GM13976 (cell line): ENCODE measurements at regions not wholly inside any gene's neighbourhood (a gene's known extent, or its start where the extent isn't known, plus 50 kb on each side); places are given as distances from the start of the nearest gene placed in this dataset.

Source experiments
- DNase-seq: peaks from one replicate; pipeline ENCODE4 v3.0.0; 2012; ENCODE audit warnings: low spot score
- in situ Hi-C: fragments of 300-500 bp; cut with MboI; formaldehyde crosslinking; loops from one replicate; pipeline ENCODE4 v1.12.0; 2022; ENCODE audit warnings: low sequenced_read_pairs, mixed read lengths, inconsistent platforms; ENCODE audit not compliant: unreplicated experiment
- TF ChIP-seq, protein P1 (sequence below): IDR thresholded peaks from 2 replicates; pipeline ENCODE4 v1.5.1; 2012; ENCODE audit warnings: borderline replicate concordance, mild to moderate bottlenecking; ENCODE audit not compliant: insufficient read depth; ENCODE audit errors: extremely low read depth, missing control alignments, control extremely low read depth

DNA sequence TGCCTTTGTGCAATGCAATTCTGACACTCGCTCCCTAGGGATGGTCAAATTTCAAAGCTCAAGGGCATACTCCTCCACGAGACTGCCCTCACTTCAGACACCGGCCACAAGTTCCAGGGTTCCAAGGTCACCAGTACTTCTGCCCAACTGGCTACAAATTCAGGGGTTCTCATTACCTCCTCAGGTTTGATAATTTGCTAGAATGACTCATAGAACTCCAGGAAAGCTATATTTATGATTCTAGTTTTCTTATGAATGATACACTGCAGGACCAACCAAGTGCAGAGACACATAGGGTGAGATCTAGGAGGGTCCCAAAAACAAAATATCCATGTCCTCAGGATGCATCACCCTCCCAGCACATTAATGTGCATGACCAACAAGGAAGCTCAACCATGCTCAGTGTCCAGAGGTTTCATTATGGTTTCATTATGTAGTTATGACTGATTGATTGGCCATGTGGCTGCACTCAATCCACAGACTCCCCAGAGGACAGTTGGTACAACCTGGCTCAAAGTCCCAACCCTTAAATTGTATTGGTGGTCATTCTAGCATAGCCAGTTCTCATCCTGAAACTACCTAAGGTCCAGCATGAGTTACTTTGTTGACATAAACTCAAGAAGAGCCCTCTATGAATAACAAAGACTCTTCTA, 170.4 kb upstream of the LRRN1 start:
- TF ChIP-seq, protein P1, sequence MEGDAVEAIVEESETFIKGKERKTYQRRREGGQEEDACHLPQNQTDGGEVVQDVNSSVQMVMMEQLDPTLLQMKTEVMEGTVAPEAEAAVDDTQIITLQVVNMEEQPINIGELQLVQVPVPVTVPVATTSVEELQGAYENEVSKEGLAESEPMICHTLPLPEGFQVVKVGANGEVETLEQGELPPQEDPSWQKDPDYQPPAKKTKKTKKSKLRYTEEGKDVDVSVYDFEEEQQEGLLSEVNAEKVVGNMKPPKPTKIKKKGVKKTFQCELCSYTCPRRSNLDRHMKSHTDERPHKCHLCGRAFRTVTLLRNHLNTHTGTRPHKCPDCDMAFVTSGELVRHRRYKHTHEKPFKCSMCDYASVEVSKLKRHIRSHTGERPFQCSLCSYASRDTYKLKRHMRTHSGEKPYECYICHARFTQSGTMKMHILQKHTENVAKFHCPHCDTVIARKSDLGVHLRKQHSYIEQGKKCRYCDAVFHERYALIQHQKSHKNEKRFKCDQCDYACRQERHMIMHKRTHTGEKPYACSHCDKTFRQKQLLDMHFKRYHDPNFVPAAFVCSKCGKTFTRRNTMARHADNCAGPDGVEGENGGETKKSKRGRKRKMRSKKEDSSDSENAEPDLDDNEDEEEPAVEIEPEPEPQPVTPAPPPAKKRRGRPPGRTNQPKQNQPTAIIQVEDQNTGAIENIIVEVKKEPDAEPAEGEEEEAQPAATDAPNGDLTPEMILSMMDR = no peak
- peak; percentile 13 for DNase-seq
- in situ Hi-C loops = no loop called here

DNA sequence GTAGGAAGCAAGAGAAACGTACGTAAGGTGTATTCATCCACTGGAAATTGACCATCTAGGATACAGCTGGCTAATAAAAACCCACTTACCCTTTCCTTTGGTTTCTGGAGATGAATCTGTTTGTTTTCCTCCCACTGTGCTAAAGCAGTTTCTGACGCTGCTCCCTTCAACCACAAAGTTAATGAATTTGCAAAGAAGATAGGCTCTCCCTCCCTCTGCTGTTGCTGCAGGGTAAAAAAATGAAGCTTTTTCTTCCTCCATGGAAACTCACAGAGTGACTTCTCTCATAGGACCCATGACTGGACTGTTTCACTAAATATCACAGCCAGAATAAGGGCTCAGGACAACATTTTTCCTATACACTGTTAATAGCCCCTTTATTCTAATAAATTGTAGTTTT, 172.1 kb upstream of the LRRN1 start:
- in situ Hi-C loops = no loop called here
- DNase-seq = no peak
- TF ChIP-seq, protein P1 = no peak

DNA sequence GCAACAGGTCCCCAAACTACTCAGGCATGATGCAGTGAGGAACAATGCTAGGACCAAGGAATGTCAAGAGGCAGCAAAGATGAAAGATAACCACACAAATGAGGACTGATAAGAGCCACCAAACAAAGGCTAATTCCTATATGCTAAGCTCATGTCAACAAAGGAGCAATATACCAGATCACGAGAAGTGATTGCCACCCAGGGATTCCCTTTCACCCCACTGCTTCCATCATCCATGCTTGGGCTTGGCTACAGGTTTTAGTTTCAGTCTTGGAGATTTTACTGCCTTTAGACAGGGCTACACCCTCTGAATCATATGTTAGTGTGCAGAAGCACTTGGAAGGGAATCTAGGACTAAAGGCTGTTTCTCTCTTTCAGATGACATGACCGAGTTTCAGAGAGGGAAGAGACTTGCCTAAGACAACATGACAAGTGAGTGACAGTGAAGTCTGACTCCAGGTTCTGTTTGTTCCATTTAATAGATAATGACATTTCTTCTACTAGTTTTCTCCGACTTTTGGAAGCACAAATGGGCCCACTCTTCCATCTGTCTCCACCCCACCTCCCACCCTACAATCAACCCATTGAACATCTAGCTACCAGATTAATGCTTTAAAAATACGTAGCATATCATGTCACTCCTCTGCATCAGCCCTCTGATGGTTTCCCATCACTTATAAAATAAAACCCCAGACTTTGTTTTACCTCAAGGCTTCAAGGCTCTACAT, 173.5 kb upstream of the LRRN1 start:
- in situ Hi-C loops = no loop called here
- no peak for DNase-seq
- TF ChIP-seq, protein P1 = no peak

DNA sequence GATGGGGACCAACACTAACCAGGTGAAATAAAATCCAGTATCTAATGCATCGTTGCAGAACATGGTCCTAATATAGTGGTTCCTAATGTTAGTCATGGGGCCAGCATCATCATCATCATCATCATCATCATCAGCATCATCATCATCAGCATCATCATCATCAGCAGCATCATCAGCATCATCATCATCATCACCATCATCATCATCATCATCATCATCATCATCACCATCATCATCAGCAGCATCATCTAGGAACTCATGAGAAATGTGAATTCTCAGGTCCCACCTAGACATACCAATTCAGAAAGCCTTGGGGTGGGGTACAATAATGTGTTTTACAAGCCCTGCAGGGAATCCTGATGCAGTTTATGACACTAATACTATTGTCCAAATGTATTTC, 179.4 kb upstream of the LRRN1 start:
- in situ Hi-C loops = no loop called here
- TF ChIP-seq, protein P1 = no peak
- no peak for DNase-seq

DNA sequence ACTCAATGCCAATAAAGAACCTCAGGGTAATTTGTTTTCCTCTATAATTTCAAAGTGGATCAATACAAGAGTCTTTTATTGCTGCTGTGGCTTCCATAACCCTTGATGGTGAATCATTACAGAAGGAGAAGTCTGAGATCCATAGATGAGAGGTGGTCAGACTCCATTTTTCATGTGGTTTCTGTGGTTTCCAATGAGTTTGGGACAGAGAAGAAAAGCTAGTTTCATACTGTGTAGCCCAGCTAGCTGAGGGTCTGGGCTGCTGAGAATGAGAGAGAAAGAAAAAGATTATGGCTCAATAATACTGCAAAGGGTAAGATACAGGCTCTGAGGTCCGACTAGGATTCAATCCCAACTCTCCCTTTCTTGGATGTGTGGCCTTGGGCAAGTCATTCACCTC, 180.6 kb upstream of the LRRN1 start:
- TF ChIP-seq, protein P1 = no peak
- in situ Hi-C loops = no loop called here
- no peak for DNase-seq

DNA sequence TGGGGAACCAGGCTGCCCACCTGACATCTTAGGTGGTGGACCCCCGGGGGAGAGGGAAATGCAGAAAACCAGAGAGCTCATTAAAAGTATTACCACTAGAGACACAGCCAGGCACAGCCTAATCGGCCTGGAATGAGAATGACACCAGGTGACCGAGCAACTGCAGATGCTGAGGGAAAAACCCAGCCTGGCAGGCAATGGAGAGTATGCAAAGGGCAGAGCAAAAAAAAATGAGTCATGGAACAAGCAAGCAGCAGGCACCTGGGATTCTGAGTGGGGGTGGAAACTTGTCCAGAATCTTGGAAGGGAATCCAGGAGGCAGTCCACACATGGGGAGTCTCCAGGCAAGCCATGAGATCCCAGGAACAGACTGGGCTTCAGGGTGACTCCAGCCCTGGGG, 183.7 kb upstream of the LRRN1 start:
- no peak for DNase-seq

More for the DNA sequence above, 183.7 kb upstream of the LRRN1 start:
- TF ChIP-seq, protein P1 = no peak
- in situ Hi-C loops = no loop called here
